Activated CD4-positive, alpha-beta T cell treated with anti-CD3 and anti-CD28 coated beads, Interleukin-2, amount 50 U/mL, for 1 hour (primary cell): ENCODE measurements at regions not wholly inside any gene's neighbourhood (a gene's known extent, or its start where the extent isn't known, plus 50 kb on each side); places are given as distances from the start of the nearest gene placed in this dataset.
"Not testable (repeated sequence)": the region's sequence is repeated elsewhere in the genome, so short reads cannot be mapped to it uniquely, and the experiment has no call there.

Experiments
- DNase-seq: peaks from one replicate; pipeline ENCODE4 v3.0.0-alpha.2; 2020

DNA sequence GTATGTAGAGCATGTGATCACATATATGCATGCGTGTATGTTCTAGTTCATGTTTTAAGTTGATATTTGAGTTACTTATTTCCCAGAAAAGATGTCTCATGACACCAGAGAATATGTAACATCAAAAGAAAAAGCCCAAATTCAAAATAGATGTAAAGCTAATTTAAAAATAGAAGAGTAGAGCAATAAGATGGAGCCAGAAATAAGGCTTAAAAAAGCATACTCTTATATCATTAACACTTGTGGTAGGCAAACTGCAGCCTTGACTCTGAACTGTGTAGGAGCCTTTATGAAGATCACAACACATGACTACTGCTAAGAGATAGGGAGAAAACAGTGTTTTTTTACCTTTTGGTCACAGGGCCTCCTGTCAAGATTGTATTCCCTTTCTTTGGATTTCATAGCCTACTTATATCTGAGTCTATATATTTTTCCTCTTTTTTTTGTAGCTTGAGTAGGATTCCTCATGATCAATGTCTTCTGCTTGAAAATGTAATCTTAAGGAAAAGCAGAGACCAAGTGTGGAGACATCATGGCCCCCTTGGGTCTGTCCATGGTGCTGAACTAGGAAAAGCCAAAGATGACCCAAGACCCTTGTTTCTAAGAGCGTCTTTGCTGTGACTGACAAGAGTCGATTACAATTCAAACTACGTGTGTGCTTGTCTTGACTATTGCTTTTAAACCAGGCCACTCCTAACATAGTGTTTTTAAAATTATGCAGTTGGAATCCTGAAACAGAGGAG lies 390.4 kb downstream of the SHISA9 start:
- no peak for DNase-seq

DNA sequence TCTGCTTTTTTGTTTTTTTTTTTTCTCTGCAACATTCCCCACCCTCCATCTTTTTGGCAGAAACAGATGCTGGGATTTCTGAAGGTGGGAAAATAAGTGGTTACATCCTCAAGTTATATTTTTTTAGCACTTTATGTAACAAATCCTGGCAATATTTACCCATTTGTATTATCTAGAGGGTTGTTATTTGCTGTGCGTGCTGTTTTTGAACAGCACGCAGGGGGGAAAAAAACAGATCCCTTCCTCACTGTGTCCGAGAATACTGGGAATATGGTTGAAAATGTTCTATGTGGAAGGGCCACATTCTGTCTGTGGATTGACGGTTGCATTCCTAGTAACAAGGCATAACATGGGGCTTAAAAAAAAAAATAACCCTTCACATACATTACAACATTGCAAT lies 394.8 kb downstream of the SHISA9 start:
- DNase-seq: no peak

DNA sequence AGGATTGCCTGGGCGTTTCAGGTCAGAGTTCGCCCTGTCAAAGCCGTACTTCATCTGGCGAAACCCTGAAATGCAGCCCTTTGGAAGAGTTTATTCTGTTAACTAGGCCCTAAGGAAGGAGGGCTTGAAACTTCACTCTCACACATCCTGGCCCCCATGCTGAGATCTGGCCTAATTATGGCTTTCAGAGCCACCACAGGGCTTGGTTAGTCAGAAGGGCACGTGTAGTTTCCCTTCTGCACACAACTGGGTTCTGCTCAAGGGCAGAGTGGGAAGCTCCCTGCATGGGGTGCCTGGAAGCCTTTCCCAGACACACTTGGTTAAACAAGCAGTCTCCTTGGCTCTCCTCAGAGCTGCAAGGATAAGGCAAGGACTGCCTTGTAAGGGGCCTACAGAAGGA lies 397.3 kb downstream of the SHISA9 start:
- DNase-seq: no peak

DNA sequence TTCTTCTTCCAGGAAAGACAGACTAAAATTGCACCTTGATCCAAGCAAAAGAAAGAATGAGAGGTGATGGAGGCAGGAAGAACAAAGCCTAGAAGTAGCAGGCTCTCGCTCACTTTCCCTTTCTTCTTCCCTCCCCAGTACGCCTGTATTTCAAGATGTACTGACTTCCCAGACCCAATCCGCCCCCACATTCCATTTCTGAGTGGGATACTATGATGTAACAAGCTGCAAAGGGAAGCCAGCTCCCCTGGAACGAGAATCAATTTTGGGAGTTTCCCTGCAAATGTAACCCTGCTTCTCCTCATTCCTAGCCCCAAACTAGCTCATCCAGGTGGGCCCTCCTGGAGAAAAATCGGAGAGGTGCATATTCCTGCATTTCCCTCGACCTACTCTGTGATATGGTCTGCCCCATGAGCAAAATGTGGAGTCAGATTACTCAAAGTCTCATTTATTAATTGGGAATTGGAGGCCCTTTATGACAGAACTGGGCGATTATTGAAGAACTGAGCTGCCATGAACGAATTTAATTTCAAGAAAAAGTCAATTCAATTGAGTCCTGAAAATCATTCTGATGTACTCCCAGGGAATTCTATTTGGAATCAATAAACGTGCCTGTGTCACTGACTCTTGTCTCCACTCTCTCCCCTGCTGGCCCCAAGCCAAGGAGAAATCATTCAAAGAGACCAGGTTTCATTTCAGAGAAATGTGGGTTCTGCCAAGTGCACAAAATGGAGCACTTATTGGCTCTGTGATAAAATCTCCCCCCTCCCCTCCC lies 398.9 kb downstream of the SHISA9 start:
- DNase-seq: no peak

DNA sequence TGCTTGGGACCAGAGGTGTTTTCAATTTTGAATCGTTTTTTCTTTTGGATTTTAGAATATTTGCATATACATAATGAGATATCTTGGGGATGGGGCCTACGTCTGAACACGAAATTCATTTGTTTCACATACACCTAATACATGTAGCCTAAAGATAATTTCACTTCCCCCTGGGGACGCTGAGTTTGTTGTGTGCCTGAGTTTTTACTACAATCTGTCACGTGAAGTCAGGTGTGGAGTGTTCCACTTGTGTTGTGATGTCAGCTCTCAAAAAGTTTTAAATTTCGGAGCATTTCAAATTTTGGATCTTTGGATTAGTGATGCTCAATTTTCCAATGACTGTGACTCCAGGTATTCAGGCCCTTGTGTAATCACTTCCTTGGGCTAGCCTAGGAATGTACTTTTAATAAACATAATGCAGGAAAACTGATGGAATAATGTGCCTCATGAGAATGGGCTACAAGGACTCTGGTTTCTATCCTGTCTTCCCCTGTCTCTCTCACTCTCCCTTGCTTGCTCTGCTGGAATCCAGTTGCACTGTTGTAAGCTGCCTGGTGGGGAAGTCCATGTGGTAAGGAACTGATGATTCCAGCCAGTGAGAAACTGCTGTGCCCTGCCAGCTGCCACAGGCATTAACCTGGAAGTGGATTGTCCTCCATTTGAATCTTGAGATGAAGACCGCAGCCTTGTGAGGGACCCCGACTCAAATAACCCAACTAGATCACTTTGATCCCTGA lies 403.8 kb downstream of the SHISA9 start:
- no peak for DNase-seq

DNA sequence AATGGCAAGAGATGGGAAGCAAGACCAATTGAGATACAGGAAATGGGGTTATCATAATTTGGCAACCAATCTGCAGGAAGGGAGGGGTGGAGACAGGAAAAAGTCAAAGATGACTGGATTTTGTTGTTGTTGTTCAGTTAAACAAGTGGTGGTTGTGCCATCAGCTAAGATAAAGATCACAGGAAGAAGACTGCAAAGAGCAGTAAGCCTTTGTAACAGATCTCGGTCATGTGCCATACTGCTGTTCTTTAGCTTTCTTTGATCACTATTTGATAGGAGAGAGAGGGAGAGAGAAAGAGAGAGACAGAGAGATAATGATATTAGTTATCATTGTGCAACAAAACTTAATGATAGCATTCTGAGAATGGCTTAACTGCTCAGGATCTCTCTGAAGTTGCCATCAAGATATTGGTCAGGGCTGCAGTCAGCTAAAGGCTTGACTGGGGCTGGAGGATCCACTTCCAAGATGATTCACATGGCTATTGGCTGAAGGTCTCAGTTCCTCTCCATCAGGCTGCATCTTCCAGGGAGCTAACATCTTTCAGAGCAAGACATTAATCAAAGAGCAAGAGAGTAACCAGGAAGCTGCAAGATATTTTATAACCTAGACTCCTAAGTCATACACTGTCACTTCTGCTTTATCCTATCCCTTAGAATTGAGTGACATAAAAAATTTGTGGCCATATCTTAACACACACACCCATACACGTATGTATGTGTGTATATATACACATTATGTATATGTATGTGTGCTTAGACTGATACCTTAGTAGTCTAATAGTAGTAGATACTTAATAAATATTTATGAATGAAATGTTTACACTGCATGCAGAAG lies 405.0 kb downstream of the SHISA9 start:
- no peak for DNase-seq

DNA sequence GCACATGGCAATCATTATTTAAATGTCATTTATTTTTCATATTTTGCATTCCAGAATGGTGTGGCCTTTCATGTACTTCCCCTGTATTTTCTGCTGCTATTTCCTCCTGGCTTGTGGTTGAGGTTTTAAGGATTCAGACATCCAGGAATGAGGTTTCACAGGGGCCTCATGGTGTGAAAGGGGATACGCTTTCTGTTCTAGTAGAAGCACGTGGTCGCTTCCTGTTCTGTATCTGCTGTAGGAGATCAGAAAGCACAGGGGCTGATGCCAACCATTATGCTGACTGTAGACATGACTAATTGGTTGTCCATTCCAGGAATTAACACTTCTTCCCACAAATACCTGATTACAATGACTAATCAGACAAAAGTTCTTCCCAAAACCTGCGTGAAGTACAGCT lies 405.9 kb downstream of the SHISA9 start:
- DNase-seq: no peak

DNA sequence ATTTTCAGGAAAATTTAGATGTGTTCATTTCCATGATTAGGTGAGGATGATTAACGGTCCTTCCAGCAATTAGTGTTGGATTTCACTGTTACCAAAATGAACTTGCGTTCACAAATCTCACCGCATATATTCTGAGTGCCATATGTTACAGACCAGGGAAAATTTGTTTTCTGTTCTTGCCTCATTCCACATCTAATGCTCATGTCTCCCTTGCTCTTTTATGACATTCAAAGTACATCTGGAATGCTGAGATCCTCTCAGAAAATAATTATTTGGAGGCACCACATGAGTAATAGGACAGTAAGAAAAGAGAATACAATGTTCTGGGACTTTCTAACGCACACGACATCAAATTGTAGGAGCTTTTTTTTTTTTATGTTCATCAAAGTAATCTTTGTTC lies 406.5 kb downstream of the SHISA9 start:
- no peak for DNase-seq

DNA sequence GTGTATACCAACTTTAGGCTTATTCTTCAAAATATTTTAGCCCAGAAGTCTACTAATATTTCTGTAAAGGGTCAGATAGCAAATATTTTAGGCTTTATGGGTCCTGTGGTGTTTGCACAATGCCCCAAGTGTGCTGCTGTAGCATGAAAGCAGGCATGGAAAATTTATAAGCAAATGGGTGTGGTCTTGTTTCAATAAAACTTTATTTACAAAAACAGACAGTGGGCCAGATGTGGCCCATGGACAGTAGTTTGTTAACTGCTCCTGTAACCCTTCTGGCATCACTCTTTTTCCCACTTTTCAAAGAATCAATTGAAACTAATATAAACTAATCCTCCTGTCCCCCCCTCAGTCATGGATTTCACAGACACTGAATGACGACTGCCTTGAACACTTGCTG lies 410.7 kb downstream of the SHISA9 start:
- DNase-seq: no peak

DNA sequence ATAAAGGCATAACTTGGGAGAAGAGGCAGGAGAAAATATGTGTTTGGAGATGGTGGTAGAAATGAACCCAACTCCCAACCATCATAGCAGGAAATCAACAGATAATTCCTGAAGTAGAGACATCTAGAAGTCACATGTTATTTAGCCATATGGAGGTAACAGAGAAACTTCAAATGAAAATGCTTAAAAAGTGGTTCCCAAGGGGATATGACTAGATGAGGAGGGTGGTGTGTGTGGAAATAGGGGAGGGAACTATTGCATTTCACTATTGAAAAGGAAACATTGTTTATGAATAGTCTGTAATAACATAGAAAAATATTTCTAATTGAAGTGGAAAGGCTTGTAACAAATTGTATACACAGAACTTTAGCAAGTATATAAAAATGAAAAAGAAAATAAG lies 412.0 kb downstream of the SHISA9 start:
- no peak for DNase-seq

DNA sequence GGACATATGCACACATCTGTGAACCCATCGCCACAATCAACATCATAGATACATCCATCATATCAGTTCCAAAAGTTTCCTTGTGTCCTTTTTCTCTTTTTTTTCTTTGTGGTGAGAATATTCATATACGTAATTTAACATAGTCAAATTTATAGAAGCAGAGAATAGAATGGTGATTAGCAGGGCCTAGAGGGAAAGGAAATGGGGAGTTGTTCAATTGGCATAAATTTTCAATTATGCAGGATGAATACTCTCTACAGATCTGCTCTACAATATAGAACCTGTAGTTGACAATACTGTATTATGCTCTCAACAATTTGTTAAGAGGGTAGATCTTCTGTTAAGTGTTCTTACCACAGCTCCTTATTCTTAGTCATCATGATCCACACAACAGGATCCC lies 413.2 kb downstream of the SHISA9 start:
- DNase-seq: no peak

DNA sequence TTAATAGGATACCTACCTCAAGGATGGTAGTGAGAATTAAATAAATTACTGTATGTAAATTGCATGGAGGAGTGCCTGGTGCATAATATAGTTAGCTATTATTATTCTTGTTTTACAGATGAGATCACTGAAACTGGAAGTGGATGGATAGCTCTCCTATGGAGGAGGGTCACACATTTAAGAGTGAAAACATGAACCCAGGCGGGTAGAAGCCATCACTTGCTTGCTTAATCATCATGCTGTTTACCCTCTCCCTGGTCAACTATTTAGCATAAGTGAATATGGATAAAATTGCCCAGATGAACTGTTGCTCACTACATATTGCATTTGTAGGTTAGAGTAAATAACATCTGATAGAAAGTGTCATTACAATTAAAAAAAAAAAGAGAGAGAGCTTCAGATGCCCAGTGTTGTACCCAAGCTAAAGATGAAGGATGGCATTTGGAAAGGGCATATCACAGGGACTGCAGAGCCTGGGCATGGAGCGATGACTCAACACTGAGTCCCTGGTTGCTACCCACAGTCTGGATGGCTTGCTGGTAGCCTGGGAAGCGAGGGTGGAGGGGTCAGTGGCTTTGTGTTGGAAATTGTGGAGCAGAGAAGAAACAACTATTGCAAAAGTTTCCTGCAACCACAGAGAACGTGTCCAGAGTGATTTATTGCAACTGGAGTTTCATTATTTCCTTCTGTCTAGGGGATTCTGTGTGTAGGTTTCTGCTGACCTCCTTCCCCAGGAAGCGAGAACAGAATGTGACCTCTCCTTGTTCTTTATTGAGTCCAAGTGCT lies 414.4 kb downstream of the SHISA9 start:
- no peak for DNase-seq

DNA sequence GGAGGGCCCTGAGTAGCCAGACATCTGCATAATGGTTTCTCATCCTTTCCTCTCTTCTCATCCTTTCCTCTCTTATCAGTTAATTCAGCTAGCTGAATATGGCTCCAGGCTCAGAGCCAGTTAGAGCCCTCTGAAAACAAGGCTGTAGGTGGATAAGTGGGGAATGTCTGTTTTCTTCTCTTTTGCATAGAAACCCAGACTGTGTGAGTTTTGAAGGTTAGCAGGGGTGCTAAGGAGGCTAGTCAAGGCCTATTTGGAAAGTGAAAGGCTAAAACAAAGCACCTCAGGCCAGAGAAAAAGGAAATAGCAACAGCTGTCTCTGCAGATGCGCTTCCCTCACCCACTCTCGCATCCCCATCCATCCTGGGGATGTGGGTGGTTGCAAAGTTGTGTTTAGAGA lies 420.9 kb downstream of the SHISA9 start:
- DNase-seq: no peak

DNA sequence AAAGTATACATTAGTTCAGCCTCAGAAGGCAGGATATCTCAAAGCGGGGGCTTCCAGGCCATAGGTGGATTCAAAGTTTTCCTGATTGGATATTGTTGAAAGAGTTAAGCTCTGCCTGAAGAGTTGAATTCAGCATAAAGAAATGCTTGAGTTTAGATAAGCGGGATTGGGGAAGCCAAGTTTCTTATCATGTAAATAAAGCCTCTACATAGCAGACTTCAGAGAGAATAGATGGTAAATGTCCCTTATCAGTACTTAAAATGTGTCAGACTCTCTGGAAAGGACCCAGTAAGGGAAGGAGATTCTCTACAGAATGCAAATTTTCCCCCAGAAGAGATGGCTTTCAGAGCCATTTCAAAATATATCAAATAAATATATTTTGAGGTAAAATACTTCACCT lies 423.5 kb downstream of the SHISA9 start:
- no peak for DNase-seq

DNA sequence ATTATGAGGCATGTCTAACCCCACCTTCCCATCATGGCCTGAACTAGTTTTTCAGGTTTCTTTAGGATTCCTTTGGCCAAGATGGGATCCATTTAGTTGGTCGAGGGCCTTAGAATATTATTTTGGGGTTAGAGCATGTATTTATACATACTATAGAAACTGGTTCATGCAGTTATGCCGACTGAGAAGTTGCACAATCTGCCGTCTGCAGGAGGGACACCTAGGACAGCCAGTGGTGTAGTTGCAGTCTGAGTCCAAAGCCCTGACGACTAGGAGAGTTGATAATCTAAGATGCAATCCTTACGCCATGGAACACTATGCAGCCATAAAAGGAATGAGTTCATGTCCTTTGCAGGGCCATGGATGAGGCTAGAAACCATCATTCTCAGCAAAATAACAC lies 424.0 kb downstream of the SHISA9 start:
- DNase-seq: no peak

DNA sequence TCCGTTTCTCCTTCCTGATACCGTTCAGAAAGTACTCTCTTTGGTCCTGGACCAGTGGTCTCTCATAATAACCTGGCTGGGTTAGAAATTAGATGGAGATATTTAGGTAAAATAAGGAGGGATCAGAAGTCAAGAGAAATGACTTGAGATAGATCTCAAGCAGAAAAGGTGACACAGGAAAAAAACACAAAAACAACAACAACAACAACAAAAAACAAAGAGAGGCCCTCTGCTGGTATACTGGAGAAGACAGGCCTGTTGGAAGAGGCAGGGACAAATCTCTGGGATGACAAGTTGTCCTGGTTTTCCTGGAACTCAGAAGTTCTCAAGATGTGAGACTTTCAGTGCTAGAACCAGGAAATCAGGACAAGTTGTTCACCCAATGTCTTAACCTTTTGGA lies 430.5 kb downstream of the SHISA9 start:
- no peak for DNase-seq

DNA sequence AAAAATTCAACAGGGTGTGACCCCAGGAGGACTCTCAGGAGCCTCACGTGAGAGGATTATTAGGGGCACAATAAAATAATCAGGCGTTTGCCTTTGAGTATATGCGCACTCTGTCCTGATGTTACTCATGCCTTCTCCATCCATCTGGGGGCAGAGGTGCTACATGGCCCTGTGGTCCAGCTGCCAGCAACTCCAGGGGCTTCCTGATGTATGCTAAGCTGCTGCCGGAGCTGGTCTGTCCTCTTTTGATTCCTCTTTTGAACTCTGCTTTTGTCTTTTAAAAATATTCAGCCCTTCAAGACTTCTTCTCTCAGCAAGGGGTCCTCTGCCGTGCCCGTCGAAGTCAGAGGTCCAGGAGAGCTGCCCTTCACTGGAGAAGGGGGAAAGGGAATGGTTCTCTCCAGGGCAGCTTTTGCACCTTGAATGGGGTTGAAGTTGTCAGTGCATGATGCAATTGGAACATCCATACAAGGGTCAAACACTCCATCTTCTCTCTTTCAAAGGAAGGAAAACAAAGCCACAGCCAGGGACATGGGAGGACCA lies 431.4 kb downstream of the SHISA9 start:
- DNase-seq: no peak

DNA sequence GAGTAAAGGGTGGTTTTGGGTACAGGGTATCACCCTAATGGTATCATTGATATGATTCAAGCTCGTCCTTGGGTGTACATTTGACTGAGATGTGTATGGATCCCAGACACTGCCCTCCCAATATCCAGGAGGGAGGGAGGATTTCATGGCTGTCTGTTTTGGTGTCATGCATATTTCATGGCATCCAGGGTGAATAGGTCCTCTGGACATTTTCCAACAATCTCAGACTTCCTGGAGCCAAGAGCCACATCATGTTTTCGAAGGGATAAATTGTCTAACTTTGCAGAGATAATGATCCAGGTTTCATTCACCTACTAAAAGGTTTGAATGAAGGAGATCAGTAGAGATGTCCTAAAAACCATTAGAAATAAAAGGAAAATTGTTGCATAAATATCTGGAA lies 431.9 kb downstream of the SHISA9 start:
- DNase-seq: no peak

DNA sequence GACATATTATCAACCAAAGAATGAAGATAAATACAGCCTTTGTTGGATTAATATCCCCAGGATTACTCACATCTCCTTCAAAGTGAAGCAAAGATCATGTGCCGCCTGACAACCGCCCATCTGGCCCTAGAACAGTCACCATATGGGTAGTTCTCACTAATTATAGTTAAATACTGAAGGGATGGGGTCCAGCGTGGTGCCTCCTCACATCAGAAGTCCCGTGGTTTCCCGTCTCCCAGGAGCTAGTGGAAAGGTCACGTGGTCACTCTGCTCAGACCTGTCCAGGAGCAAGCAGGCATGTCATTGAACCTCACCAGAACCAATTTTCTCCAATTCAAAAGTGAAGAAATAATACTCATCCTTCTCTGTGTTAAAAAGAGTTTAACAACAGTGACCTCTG lies 434.5 kb downstream of the SHISA9 start:
- DNase-seq: no peak

DNA sequence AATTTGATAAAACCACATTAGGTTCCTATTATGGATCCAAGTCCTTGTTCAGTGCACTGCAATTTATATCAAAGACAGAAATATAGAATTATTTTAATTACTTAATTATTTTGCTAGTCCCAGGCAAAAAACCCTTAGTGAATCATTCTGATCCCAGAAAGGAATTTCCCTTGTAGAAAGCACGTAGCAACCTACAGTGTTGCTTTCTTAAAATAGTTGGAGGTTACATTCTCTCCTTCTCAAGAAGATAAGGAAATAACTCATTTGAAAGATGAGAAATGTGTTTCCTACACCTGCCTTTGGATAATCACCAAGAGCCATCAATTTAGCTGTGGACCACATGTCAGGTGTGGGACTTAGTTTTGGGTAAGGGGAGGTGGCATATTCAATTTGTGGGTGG lies 434.9 kb downstream of the SHISA9 start:
- DNase-seq: no peak

DNA sequence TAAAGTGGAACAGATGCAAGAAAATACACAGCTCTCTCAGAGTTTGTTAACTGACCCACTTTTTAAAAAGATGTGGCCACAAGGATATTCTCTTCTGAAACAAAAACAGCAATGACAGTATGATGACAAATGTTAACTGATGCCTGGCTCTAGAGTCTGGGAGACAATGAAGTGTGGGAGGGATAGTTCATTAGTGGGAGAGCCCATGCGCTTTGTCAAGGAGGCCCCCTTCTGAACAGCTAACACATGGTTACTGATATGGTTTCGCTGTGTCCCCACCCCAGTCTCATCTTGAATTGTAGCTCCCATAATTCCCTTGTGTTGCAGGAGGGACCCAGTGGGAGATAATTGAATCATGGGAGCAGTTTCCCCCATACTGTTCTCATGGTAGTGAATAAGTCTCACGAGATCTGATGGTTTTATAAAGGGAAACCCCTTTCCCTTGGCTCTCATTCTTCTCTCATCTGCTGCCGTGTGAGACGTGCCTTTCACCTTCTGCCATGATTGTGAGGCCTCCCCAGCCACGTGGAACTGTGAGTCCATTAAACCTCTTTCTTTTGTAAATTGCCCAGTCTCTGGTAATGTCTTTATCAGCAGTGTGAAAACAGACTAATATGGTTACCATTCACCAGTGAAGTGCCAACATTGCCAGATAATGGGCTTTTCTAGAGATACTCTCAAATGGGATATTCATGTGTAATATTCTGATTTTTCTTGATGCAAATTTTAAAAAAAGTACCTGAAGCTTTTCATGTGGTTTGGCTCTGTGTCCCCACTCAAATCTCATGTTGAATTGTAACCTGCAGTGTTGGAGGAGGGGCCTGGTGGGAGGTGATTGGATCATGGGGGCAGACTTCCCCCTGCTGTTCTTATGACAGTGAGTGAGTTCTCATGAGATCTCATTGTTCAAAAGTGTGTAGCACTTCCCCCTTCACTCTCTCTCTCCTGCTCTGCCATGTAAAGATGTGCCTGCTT lies 435.8 kb downstream of the SHISA9 start:
- DNase-seq: not testable (repeated sequence)
